HG03354 (cell line): ENCODE measurements at regions not wholly inside any gene's neighbourhood (a gene's known extent, or its start where the extent isn't known, plus 50 kb on each side); places are given as distances from the start of the nearest gene placed in this dataset.

Source experiments
- ATAC-seq: cut with Tn5 transposase; IDR thresholded peaks from one replicate; pipeline ENCODE4 v1.9.1; 2021; ENCODE audit warnings: mild to moderate bottlenecking; ENCODE audit not compliant: unreplicated experiment, poor library complexity, severe bottlenecking

DNA sequence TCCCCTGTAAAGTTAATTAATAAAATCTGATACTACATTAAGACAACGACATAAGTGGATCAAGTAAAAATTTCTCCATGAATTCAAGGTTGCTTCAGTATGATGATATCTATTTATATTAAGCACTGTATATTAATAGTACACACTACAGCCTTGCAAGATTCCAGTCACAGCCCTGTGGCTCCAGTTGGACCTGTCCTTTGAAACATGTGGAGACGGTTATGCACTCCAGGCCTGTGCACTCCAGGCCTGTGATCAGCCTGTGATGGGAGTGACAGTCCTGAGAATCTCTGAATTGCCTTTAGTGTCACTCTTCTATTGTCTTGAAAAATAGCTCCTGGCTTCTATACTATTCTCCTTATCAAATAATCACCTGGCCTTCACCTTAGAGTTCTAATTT, 981.1 kb upstream of the AGA start:
- no peak for ATAC-seq

DNA sequence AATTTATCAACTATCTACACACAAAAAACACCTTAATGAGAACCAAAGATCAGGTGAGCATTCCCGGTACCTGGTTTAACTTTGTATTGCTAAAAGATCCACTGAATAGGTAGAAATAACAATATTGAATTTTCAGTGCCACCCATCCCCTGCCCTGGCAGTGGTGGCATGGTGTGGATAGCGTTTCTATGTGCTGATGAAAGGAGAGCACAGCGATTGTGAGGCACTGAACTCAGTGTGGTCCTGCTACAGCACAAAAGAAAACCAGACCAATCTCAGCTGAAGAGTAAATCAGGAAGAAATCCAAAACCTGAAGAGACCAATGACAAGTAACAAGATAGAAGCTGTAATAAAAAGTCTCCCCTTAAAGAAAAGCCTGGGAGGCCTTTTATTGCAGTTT, 984.6 kb upstream of the AGA start:
- ATAC-seq = no peak

DNA sequence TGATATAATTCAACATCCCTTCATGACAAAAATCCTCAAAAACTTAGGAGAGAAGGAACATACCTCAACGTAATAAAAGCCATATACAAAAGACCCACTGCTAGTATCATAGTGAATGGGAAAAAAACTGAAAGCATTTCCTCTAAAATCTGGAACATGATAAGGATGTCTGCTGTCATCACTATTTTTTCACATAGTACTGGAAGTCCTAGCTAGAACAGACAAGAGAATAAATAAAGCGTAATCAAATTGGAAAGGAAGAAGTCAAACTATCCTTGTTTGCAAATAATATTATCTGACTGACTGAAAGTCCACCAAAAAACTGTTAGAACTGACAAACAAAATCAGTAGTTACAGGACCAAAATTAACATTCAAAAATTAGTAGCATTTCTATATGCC, 985.4 kb upstream of the AGA start:
- ATAC-seq = no peak

DNA sequence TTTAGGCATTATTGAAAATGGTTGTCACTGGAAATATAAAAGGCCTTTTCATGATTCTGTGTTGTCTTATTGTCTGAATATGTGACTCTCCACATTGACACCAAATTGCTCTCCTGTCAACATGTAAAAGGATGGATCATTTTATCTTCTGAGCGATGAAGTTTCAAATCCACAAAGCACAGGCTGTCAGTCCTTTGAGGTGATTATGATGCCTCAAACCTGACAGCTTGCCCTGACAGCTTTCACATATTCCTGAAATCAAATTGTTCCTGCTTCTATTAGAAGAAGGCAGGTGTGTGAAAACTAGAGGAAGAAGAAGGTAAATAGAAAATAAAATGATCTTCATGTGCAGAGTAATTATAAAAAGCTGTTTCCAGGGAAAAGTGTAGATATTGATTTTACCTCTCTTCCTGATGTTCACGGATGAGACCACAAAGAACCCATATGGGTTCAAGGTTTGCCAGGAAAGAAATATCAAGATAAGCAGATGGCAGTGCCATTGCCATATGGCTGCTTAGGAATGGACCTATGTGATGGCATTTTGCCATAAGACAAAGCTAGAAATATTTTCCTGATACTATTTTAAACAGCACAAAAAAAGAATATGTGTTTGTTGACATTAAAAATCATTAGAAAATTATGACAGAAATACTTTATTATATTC, 1006.3 kb upstream of the AGA start:
- ATAC-seq = no peak

DNA sequence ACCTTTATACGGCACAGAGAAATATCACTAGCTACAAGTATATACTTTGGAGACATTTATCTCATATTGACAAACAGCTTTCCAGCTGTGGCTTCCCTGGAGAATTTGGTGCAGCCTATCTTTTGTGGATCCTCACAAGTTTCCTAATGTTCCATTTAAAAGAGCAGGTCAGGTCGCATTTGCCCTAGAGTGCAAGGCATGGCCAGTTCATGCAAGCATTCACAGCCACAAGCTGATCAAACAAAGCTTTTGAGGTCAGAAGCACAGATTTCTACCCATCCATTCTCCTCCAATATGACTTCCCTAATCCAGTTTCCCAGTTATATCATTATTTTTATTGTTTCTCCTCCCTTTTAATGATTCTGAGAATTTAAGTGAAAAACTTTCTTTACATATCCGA, 1008.4 kb upstream of the AGA start:
- no peak for ATAC-seq

DNA sequence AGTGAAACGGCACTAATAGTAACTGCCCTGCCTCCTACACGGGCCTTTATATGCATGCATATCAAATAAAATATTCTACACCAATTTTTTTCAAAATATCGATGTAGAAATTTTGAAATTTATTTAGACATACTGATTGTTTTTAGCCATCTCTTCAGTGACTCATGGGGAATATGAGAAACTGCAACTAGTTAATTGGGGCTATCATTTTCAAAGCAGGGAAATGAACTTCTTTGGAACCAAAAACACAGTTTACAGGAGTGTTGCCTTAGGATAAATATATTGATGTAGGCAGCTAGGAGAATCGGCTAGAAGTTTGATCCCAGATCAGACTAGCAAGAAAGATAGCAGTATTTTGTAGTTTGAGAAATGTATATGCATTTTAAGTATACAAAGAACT, 1010.8 kb upstream of the AGA start:
- no peak for ATAC-seq

DNA sequence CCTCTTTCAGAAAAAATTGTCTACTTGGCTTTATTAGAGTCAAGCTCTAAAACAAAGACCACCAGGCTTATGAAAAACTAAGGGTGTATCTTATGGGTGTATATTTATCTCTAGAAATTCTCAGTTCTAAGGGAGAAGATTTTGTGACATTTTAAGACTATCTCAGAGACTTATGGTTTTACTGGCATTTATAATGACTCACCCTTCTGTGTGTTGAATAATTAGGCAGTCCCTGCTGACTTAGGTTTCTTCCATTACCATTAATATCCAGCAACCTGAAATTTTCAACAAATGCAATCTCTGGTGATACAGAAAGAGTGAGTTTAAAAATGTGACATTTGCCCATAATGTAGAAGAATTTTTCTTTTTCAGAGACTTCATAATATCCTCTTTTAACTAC, 1015.0 kb upstream of the AGA start:
- no peak for ATAC-seq

DNA sequence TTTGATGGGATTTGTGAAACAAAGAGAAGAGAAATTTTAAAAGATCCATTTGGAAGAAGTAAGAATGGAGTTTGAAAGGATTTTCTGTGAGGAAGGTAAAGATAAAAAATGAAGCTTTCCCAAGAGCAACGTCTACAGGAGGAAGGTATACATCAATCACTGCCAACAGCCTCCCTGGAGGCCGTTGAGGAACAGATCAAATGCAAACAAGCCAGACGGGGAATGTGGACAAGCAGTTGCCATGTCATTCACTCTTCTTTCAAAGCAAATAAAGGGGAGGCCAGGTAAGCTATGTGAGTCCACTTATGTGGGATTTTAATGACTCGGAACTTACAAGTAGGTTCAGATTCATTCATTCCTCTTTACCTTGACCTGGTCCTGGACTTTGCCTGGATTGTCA, 1020.5 kb upstream of the AGA start:
- ATAC-seq = no peak

DNA sequence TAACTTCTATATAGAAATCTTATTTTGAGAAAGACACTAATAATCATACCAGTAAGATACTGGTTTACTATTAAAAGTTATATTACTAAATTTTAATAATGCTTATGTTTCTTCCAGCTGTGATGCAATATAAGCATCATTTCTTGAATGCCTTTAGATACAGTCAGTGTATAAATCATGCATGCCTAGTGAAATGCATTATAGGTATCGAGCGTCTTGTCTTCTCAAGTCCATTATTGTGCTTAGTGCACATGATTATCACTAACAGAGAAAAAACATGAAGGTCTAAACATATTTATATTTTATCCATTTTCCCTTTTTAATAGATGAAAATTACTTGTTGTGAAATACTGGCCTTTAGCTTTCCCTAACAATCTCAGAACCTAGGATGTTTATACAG, 1021.5 kb upstream of the AGA start:
- no peak for ATAC-seq

DNA sequence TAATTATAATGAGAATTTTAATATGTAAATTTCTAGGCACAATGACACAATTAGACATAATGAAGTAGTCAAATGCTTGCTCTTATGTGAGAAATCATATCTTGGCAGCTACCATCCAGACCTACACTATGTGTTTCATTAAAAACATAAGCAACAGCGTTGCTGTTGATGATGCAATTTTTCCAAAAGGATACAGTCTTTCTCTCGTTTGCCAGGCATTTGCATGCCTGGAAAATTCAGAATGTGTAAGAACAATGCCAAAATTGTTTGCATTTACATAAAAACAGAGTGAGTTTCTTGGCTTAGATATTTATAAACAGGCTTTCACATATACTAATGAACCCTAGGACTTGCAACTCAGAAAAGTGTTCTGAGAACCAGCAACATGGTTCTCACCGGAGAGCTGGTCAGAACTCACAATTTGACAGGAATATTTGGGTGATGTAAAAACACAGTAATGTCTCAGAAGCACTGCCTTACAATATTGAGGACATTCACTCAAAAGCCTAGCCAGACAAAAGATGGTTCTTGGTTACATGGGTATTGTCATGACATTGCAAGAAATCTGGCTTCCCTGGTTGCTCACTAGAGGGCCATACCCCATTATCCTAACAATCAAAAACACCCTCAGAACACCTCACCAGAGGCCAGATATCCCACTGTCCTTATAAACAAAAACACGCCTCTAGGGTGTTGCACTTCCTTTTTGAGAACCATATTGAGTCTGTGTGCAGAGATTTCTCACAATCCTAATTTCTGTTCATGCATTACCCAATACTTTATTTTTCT, 1029.0 kb upstream of the AGA start:
- ATAC-seq = no peak

DNA sequence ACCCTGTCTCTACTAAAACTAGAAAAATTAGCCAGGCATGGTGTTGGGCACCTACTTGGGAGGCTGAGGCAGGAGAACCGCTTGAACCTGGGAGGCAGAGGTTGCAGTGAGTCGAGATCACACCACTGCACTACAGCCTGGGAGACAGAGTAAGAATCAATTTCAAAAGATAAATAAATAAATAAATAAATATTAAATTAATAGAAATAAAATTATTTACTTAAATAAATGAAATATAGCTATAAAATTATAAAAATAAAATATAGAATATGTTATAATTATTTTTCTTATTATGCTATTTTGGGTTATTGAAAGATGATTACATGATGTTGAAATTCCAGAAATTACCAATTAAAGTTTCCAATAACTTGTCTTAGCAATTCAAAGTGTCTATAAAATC, 1029.8 kb upstream of the AGA start:
- ATAC-seq = no peak

DNA sequence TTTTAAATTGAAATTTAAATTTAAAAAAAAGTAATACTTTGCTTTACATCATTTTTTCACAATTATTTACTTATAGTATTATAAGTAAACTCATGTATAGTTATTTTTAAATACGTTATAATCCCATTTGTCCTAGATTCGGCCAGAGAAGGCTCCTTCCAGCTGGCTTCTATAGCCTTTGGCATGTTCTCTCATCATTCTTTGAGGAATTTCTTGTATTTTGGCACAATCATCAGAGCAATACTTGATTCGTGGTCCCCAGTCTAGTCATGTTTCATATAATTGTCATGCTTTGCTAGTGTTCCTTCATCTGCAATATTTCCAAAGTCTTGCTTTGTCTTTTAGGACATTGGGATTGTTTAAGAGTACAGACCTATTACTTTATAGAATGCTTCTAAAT, 1037.9 kb upstream of the AGA start:
- no peak for ATAC-seq

DNA sequence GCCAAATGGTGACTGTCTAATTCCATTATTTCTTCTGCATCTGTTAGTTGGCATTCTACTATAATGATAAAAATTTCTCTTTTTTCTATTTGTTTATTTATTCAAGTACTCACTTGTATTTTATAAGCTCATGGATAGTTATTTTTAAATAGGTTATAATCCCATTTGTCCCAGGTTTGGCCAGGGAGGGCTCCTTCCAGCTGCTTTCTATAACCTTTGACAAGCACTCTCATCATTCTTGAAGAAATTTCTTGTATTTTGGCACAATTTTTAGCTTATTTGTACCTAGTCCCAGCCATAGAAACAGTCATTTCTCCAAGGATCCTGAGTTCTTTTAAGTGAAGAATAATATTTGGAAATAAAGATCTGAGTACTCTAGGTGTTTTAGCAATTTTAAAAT, 1038.6 kb upstream of the AGA start:
- no peak for ATAC-seq

DNA sequence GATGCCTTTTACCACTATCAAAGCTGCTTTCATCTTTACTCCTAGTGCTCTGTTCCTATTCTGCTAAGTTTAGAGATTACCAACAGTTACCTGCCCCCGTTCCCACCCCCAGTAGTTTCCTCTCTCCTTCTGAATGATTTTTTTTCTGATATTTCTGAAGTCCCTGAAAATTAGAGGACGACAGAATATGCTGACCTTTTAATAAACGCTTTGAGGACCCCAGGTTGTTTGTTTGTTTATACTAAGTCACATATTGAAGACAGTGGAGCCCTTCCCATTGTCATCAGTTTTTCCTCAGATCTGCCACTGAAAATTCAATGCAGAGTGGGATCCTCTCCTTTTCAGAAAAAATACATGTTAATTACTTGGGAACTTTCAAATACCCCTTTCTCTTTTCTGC, 1039.3 kb upstream of the AGA start:
- ATAC-seq = no peak

DNA sequence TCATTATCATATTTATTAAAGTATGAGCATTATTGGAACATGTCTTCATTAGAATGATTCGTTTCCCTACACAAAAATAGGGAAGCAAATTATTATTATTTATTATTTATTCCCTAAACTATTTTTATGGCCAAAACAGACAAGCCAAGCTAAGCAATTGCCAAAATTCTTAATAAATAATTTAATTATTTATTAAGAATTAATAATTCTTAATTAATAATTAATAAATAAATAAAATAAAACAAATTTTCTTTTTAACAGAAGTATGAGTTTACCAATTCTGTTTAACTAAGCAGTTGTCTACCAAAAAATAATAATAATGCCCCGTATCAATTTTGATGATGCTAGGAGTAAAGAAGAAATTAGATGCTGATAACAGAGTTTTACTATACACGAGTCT, 1080.8 kb upstream of the AGA start:
- no peak for ATAC-seq

DNA sequence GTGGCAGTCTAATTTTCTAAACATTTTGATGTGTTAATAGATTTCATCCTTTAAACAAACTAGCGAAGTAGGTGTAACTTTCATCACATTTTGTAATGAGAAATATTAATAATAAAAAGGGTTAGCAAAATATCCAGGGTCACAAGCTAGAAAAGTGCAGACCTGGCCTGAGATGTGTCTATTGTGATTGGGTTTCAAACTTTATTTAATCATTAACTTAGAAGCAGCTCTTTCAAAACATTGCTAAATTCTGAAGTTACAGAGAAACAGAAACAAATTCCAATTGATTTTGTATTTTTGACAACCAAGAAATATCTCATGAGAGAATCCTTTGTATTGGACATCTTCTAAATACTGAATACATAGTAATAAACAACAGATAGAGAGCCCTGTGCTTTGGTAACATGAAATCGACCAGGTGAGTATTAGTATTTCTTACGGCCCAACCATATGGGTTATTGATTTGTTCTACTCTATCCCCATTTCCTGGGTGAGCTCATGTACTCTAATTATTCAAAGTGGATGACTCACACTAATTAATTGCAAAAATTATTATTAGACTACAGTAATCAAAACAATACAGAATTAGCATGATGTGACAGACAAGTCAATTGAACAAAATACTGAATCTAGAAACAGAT, 1093.8 kb upstream of the AGA start:
- no peak for ATAC-seq

DNA sequence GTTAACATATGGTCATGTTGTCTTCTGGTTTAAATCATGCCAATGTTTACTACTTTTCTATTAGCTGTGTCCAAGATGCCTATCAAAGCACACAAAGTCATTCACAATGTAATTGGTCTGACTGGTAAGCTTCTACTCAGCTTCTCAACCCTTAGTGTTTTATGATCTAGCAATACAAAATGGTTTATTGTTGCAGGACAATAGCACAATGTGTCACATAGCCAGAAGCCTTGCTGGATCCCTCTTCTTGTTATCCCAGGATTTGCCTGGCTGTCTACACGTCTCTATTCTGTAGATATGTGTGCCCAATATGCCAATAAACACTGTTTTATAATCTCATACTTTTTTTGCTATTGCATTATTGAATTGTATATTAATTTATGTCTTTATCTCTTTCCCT, 1111.0 kb upstream of the AGA start:
- no peak for ATAC-seq

DNA sequence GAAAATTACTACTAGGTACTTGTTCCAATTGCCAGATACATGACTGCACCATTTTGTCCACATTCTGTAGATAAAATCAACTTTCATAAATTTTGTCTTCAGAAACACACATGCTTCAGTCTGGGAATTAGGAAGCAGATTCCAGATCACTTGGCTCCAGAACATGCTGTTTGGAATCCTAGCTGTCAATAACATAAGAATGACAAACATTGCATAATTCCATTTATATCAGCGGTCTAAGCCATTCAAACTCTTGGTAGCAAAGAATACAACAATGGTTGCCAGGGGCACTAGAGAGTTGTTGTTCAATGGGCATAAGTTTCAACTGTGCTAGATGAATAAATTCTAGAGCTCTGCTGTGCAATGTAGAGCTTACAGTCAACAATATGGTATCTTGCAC, 1112.1 kb upstream of the AGA start:
- ATAC-seq = no peak

DNA sequence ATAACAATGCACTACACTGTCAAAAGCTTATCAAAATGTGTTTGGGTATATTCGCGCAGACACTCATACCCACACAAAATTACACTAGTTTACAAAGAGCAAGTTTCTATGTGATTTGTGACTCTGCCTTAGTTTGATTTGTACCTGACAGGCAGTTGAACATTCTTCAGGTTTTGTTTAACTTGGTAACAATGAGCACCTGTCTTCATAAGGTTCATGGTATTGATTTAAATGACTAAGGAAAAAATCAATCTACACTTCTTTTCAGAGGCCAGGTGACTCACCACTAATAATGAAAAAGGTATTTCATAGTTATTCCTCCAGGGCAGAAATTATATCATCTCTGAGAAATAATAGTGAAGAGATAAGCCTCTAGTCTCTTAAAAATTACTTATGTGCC, 1114.6 kb upstream of the AGA start:
- no peak for ATAC-seq

DNA sequence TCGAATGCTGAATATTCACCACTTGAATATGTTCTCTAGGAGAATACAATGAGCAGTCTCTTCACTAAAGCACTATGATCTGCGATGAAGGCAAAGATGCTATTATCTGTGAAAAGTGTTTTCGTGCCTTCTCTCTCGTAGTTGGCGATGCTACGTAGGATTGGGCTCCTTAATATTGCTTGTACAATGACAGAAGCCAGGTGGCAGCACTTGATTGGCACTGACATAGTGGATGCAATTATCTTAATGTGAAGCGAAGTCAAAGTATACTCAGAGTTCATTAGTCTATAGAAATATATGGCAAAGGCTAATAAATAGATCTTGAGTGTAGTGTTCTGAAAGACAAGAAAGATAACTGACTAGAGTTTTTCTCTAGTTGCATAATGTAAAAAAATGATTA, 1135.7 kb upstream of the AGA start:
- no peak for ATAC-seq

DNA sequence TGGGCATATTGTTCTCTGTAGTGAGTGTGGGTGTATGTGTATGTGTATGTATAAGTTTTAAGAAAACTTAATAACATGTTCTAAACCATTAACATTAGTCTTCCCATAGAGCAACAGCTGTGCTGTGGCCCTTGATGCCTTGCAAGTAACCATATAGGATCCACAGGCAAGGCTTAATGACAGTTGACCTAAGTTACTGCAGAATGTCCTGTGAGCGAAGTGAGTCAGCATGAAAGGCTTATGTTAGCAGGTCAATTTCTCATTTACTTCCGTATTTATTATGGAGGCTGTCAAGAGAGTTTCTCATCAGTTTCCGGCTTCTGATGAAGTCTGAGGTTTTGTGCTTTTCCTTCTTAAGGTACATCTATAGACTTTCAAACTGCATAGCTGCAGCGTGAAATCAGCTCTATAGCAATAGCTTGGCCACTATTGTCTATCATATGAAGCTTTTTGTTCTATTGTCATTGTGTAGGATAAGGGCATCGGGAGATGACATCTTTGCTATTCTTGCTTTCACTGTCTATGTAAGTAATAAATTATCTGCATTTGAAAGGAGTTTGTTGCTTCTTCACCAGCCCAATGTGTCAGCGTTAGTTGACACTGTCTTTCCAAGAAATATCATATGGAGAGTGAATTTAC, 1153.4 kb upstream of the AGA start:
- ATAC-seq = no peak
